ENCODE measurements at regions not wholly inside any gene's neighbourhood (a gene's known extent, or its start where the extent isn't known, plus 50 kb on each side); places are given as distances from the start of the nearest gene placed in this dataset.

DNA sequence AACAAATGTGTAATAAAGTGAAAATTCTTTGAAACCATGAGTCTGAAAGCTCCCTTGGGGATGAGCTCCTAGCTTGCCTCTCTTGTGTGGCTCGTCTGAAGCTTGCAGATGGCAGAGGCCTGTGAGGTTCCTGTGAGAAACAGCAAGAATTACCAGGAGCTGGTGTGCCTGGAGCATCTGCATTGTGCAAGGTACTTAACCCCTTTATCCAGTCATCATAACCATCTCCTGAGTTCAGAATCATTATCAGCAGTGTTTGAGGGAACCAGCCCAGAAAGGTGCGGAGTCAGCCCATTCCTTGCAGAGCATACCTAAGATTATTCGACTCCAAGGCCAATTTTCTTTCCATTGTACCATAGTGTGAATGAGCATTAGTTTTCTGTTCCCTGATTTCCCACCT is 51.7 kb upstream of the TRA2B start:
- ChIA-PET POLR2A (interaction anchor here (0.6 to 1.0 kb wide), 2 partner anchors 261 to 359 kb away, joined by 3 to 4 read pairs; no protein-coding TSS in a partner anchor), CTCF (ENCODE audit: unreplicated experiment) (no interaction called here)
- Histone ChIP-seq H3K9me3 (ENCODE audit: low read length) (no peaks in the 10 kb centered on the region), H2AFZ (ENCODE audit: low read length) (no peak overlapping the region), H3K36me3 (ENCODE audit: insufficient read depth, low read length) (no peaks in the 10 kb centered on the region), H3K9me2 (ENCODE audit: insufficient read depth, low read length) (no peaks in the 10 kb centered on the region), H4K20me1 (ENCODE audit: insufficient read depth, low read length) (no peaks in the 10 kb centered on the region), H3K79me2 (ENCODE audit: insufficient read depth, low read depth, low read length) (no peaks in the 10 kb centered on the region), H3K4me1 (ENCODE audit: insufficient read depth, low read length, poor library complexity, severe bottlenecking) (peaks cover 21% of the 10 kb centered on the region), H3K27ac (ENCODE audit: low read depth, low read length, poor library complexity, severe bottlenecking) (no peak overlapping the region), H3K4me2 (ENCODE audit: low read length) (no peak overlapping the region), H3K4me3 (ENCODE audit: low read depth, low read length, poor library complexity, severe bottlenecking) (no peak overlapping the region)
- no peak for DNase-seq (ENCODE audit: low spot score)
- intact Hi-C loops (cut with micrococcal nuclease; ENCODE audit: unreplicated experiment) = loop anchor here (10.0 kb wide), 1 partner anchor 115 kb away; the partner anchor contains the start of gene ETV5
- TF ChIP-seq, protein P1, sequence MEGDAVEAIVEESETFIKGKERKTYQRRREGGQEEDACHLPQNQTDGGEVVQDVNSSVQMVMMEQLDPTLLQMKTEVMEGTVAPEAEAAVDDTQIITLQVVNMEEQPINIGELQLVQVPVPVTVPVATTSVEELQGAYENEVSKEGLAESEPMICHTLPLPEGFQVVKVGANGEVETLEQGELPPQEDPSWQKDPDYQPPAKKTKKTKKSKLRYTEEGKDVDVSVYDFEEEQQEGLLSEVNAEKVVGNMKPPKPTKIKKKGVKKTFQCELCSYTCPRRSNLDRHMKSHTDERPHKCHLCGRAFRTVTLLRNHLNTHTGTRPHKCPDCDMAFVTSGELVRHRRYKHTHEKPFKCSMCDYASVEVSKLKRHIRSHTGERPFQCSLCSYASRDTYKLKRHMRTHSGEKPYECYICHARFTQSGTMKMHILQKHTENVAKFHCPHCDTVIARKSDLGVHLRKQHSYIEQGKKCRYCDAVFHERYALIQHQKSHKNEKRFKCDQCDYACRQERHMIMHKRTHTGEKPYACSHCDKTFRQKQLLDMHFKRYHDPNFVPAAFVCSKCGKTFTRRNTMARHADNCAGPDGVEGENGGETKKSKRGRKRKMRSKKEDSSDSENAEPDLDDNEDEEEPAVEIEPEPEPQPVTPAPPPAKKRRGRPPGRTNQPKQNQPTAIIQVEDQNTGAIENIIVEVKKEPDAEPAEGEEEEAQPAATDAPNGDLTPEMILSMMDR (conservative IDR thresholded peaks at IDR 0.05; ENCODE audit: low read length) = no peak
- TF ChIP-seq EZH2phosphoT487 (IDR thresholded peaks at IDR 0.05; ENCODE audit: borderline replicate concordance, low read depth, low read length) = no peak
- BruUV-seq (replicated peaks) = no TSS peak

DNA sequence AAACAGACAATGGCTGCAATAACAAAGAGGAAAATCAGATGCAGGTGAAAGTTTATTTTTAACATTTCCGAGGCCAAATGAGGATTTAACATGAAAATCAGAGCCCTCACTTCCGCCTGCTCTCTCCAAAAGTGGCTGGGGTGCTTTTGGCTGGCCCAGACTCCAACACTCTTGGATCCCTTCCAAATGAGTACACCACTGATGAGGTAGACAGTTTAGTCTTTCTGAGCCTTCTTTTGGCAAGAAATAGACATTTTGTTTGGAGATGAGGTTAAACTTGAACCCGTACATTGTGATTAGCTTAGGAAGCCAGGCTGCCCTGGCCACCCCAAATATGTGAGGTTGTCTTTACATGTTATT is 51.0 kb upstream of the TRA2B start:
- TF ChIP-seq, protein P1 (conservative IDR thresholded peaks at IDR 0.05; ENCODE audit: low read length) = 0 out of 2 replicates have a peak, but pooled peaks have one; percentile 3
- no peak for TF ChIP-seq EZH2phosphoT487 (IDR thresholded peaks at IDR 0.05; ENCODE audit: borderline replicate concordance, low read depth, low read length)
- H3K4me2 ChIP-seq (ENCODE audit: low read length) = peak overlapping the region; percentile 49
- peaks cover 21% of the 10 kb centered on the region for H3K4me1 ChIP-seq (ENCODE audit: insufficient read depth, low read length, poor library complexity, severe bottlenecking)
- no peak overlapping the region for H3K4me3 ChIP-seq (ENCODE audit: low read depth, low read length, poor library complexity, severe bottlenecking)
- intact Hi-C loops (cut with micrococcal nuclease; ENCODE audit: unreplicated experiment) = loop anchor here (10.0 kb wide), 1 partner anchor 116 kb away; the partner anchor contains the start of gene ETV5
- peak overlapping the region; percentile 47; the same call in 1 of the 2 replicates for H2AFZ ChIP-seq (ENCODE audit: low read length)
- H3K9me2 ChIP-seq (ENCODE audit: insufficient read depth, low read length) = no peaks in the 10 kb centered on the region
- no peak overlapping the region for H3K27ac ChIP-seq (ENCODE audit: low read depth, low read length, poor library complexity, severe bottlenecking)
- no TSS peak for BruUV-seq (replicated peaks)
- H4K20me1 ChIP-seq (ENCODE audit: insufficient read depth, low read length) = no peaks in the 10 kb centered on the region
- no peaks in the 10 kb centered on the region for H3K36me3 ChIP-seq (ENCODE audit: insufficient read depth, low read length)
- H3K79me2 ChIP-seq (ENCODE audit: insufficient read depth, low read depth, low read length) = no peaks in the 10 kb centered on the region
- H3K9me3 ChIP-seq (ENCODE audit: low read length) = no peaks in the 10 kb centered on the region
- peak; percentile 34 for DNase-seq (ENCODE audit: low spot score)
- ChIA-PET CTCF (ENCODE audit: unreplicated experiment) (interaction anchor here (0.6 kb wide), 1 partner anchor 69 kb away, joined by 3 read pairs; no protein-coding TSS in a partner anchor), POLR2A (interaction anchor here (1.0 kb wide), 1 partner anchor 262 kb away, joined by 3 read pairs; no protein-coding TSS in a partner anchor)

DNA sequence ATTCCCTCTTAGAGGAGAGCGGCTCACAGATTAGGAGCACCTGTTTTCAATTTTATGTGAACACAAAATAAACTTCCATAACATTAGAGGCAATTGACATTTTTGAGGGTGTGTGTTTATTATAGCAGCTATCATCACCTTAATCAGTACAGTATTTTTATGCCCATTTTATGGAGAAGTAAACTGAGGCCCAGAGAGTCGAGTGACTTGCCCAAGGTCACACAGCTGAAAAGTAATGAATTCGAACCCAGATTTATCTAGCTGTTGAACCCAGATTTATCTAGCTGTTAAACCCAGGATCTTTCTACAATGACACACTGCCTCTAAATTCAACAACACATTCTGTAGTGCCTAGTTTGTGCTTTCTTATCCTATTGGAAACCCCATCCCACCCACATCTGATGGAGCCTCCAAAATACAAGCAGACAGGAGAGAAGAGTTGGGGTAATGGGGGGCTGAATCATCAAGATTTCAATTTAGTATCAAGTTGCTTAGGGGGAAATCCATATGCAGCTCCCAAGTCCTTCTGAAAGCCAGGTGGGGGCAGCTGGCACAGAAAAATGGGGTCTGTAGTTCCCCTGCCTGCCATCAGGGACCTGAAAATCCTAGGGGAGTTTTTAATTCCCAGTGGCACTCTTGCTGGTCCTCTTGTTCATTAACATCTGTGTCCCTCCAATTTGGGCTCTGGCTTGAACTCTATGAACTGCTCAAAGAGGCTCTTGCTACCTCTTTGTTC is 50.4 kb upstream of the TRA2B start:
- Histone ChIP-seq H3K9me3 (ENCODE audit: low read length) (no peaks in the 10 kb centered on the region), H3K4me1 (ENCODE audit: insufficient read depth, low read length, poor library complexity, severe bottlenecking) (peaks cover 21% of the 10 kb centered on the region), H3K79me2 (ENCODE audit: insufficient read depth, low read depth, low read length) (no peaks in the 10 kb centered on the region), H3K36me3 (ENCODE audit: insufficient read depth, low read length) (no peaks in the 10 kb centered on the region), H3K4me3 (ENCODE audit: low read depth, low read length, poor library complexity, severe bottlenecking) (no peak overlapping the region), H3K9me2 (ENCODE audit: insufficient read depth, low read length) (no peaks in the 10 kb centered on the region), H3K4me2 (ENCODE audit: low read length) (peak overlapping the region; percentile 49), H4K20me1 (ENCODE audit: insufficient read depth, low read length) (no peaks in the 10 kb centered on the region), H2AFZ (ENCODE audit: low read length) (peak overlapping the region; percentile 47; the same call in 1 of the 2 replicates), H3K27ac (ENCODE audit: low read depth, low read length, poor library complexity, severe bottlenecking) (no peak overlapping the region)
- DNase-seq (ENCODE audit: low spot score) = no peak
- TF ChIP-seq EZH2phosphoT487 (IDR thresholded peaks at IDR 0.05; ENCODE audit: borderline replicate concordance, low read depth, low read length) = no peak
- TF ChIP-seq, protein P1 (conservative IDR thresholded peaks at IDR 0.05; ENCODE audit: low read length) = peak; percentile 45
- intact Hi-C loops (cut with micrococcal nuclease; ENCODE audit: unreplicated experiment) = loop anchor here (10.0 kb wide), 1 partner anchor 117 kb away; the partner anchor contains the start of gene ETV5
- POLR2A ChIA-PET = interaction anchor here (0.7 to 1.0 kb wide), 2 partner anchors 230 to 552 kb away, joined by 3 to 4 read pairs; no protein-coding TSS in a partner anchor
- CTCF ChIA-PET (ENCODE audit: unreplicated experiment) = interaction anchor here (0.6 kb wide), 1 partner anchor 69 kb away, joined by 3 read pairs; no protein-coding TSS in a partner anchor
- BruUV-seq (replicated peaks) = no TSS peak

Measured in OCI-LY7 (cell line).